KMS-11 (cell line): ENCODE measurements at regions not wholly inside any gene's neighbourhood (a gene's known extent, or its start where the extent isn't known, plus 50 kb on each side); places are given as distances from the start of the nearest gene placed in this dataset.
"Not testable (repeated sequence)": the region's sequence is repeated elsewhere in the genome, so short reads cannot be mapped to it uniquely, and the experiment has no call there.

Experiments
- H2AFZ ChIP-seq: fragments of 200-600 bp; sonication (generic); 2 replicates; pipeline ENCODE4 v1.6.1; 2016; ENCODE audit warnings: antibody characterized with exemption, mixed run types, low read depth
- H3K27ac ChIP-seq: fragments of 200-600 bp; sonication (generic); 2 replicates; pipeline ENCODE4 v1.6.1; 2016; ENCODE audit warnings: mild to moderate bottlenecking, mixed run types
- H3K27me3 ChIP-seq: fragments of 200-600 bp; sonication (generic); 2 replicates; pipeline ENCODE4 v1.6.1; 2017; ENCODE audit warnings: mild to moderate bottlenecking, low read depth, mixed run types, moderate library complexity; ENCODE audit not compliant: insufficient read depth
- H3K36me3 ChIP-seq: fragments of 200-600 bp; sonication (generic); 2 replicates; pipeline ENCODE4 v1.6.1; 2017; ENCODE audit warnings: mild to moderate bottlenecking, mixed run types; ENCODE audit not compliant: insufficient read depth
- H3K4me1 ChIP-seq: fragments of 200-600 bp; sonication (generic); 2 replicates; pipeline ENCODE4 v1.6.1; 2016; ENCODE audit warnings: mild to moderate bottlenecking, low read depth, mixed run types; ENCODE audit not compliant: poor library complexity, severe bottlenecking
- H3K4me2 ChIP-seq: fragments of 200-600 bp; sonication (generic); 2 replicates; pipeline ENCODE4 v1.7.0; 2016; ENCODE audit warnings: mild to moderate bottlenecking, mixed run types
- H3K4me3 ChIP-seq: fragments of 200-600 bp; sonication (generic); IDR thresholded peaks from 2 replicates; pipeline ENCODE4 v1.6.1; 2017; ENCODE audit warnings: low read depth, low read length, mixed read lengths; ENCODE audit not compliant: insufficient read depth
- H3K79me2 ChIP-seq: fragments of 200-600 bp; sonication (generic); 2 replicates; pipeline ENCODE4 v1.6.1; 2016; ENCODE audit warnings: low read depth, mixed run types; ENCODE audit not compliant: insufficient read depth
- H3K9ac ChIP-seq: fragments of 200-600 bp; sonication (generic); 2 replicates; pipeline ENCODE4 v1.6.1; 2016; ENCODE audit warnings: mild to moderate bottlenecking, mixed run types
- H4K20me1 ChIP-seq: fragments of 200-600 bp; sonication (generic); 2 replicates; pipeline ENCODE4 v1.6.1; 2016; ENCODE audit warnings: mild to moderate bottlenecking, mixed run types; ENCODE audit not compliant: insufficient read depth
- CTCF ChIP-seq: fragments of 200-600 bp; sonication (generic); conservative IDR thresholded peaks from 2 replicates; pipeline ENCODE4 v1.6.1; 2017; ENCODE audit warnings: low read depth, mild to moderate bottlenecking, antibody characterized with exemption, low read length, moderate library complexity, mixed read lengths

GRCh38 chr10:16199216-16199615, 237.6 kb upstream of the PTER start:
- Histone ChIP-seq H3K79me2 (no peaks in the 10 kb centered on the region), H3K9ac (no peak overlapping the region), H3K27me3 (no peaks in the 10 kb centered on the region), H3K27ac (no peak overlapping the region), H3K4me1 (peaks cover 6% of the 10 kb centered on the region), H4K20me1 (no peaks in the 10 kb centered on the region), H3K4me2 (no peak overlapping the region), H3K36me3 (no peaks in the 10 kb centered on the region), H2AFZ (no peak overlapping the region), H3K4me3 (no peak overlapping the region)
- no peak for TF ChIP-seq CTCF

DNA sequence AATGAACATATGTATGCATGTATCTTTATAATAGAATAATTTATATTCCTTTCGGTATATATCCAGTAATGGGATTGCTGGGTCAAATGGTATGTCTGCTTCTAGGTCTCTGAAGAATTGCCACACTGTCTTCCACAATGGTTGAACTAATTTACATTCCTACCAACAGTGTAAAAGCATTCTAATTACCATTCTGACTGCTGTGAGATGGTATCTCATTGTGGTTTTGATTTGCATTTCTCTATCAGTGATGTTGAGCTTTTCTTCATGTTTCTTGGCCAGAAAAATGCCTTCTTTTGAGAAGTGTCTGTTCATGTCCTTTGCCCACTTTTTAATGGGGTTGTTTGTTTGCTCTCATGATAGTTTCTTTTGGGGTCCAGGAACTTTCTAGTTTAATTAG, 213.2 kb upstream of the PTER start:
- not testable (repeated sequence) for H3K27me3 ChIP-seq, H3K27ac ChIP-seq, H3K4me2 ChIP-seq

GRCh38 chr10:16227674-16228073, 209.1 kb upstream of the PTER start:
- Histone ChIP-seq H4K20me1 (no peaks in the 10 kb centered on the region), H3K36me3 (no peaks in the 10 kb centered on the region), H3K4me1 (no peaks in the 10 kb centered on the region), H3K27ac (no peak overlapping the region), H3K79me2 (no peaks in the 10 kb centered on the region), H3K27me3 (no peaks in the 10 kb centered on the region), H3K4me3 (no peak overlapping the region), H2AFZ (no peak overlapping the region), H3K9ac (no peak overlapping the region), H3K4me2 (no peak overlapping the region)
- TF ChIP-seq CTCF = no peak

More for the DNA sequence above, 213.2 kb upstream of the PTER start:
- H3K36me3 ChIP-seq, H3K9ac ChIP-seq, H2AFZ ChIP-seq, H3K4me3 ChIP-seq, H4K20me1 ChIP-seq, H3K4me1 ChIP-seq, H3K79me2 ChIP-seq: not testable (repeated sequence)

GRCh38 chr10:16231176-16231575, 205.6 kb upstream of the PTER start:
- no peaks in the 10 kb centered on the region for H4K20me1 ChIP-seq
- H2AFZ ChIP-seq = no peak overlapping the region
- TF ChIP-seq CTCF = no peak
- H3K4me3 ChIP-seq = no peak overlapping the region
- no peaks in the 10 kb centered on the region for H3K27me3 ChIP-seq
- H3K4me1 ChIP-seq = no peaks in the 10 kb centered on the region
- H3K27ac ChIP-seq = no peak overlapping the region
- no peak overlapping the region for H3K4me2 ChIP-seq
- H3K9ac ChIP-seq = no peak overlapping the region
- no peaks in the 10 kb centered on the region for H3K36me3 ChIP-seq
- no peaks in the 10 kb centered on the region for H3K79me2 ChIP-seq

DNA sequence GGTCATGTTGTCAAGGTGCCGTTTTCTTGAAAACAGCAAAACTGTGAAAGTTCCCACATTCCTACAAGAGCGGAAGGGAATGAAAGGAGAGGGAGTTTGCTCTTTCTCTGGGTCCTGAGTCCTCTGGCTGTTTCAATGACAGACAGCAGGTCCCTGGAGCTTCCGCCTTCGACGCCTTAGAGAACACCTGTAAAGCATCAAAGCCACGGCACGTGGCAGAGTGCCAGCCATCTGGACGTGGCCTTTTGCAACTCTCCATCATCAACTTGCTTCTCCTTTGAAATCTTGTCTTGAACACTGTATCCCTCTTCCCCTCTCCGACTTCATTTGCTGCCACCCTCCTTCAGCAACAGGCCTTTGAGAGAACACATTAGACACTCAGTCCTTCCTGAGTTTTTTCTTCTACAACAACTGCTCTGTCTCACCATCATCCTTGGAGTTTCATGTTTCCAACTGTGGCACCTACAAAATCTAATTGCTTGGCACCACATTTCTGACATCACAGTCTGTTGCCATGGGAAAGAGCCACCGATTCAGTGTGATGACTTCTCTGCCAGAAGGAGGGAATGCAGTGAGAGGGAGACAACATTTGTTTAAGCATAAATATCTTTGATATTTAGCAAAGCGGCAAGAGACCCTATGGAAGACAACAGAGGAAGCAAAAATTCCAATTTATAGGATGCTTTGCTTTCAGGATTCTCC, 204.9 kb upstream of the PTER start:
- H3K9ac ChIP-seq = no peak overlapping the region
- no peak for TF ChIP-seq CTCF

More for the DNA sequence above, 204.9 kb upstream of the PTER start:
- Histone ChIP-seq H3K27ac (no peak overlapping the region), H3K4me1 (no peaks in the 10 kb centered on the region), H3K4me3 (no peak overlapping the region), H2AFZ (no peak overlapping the region), H3K27me3 (no peaks in the 10 kb centered on the region), H4K20me1 (no peaks in the 10 kb centered on the region), H3K79me2 (no peaks in the 10 kb centered on the region), H3K36me3 (no peaks in the 10 kb centered on the region), H3K4me2 (no peak overlapping the region)
